CD4-positive, CD25-positive, alpha-beta regulatory T cell (primary cell): ENCODE measurements at regions not wholly inside any gene's neighbourhood (a gene's known extent, or its start where the extent isn't known, plus 50 kb on each side); places are given as distances from the start of the nearest gene placed in this dataset.
"Not testable (repeated sequence)": the region's sequence is repeated elsewhere in the genome, so short reads cannot be mapped to it uniquely, and the experiment has no call there.

Source experiments
- ATAC-seq, 2 donors: fragments of 150-1000 bp; cut with Tn5 transposase; one replicate each; pipeline ENCODE4 v1.10.0; 2021; ENCODE audit warnings: low read depth in 2 of 2, moderate number of reproducible peaks in 2 of 2, moderate library complexity in 1 of 2
- DNase-seq, 3 donors: peaks; one replicate each; pipeline versions ENCODE4 v3.0.0 to v3.0.0-alpha.2; 2012 to 2022; ENCODE audit warnings: mixed read lengths in 1 of 3
- H3K27ac ChIP-seq: one replicate; pipeline ENCODE4 v1.7.0; 2013; ENCODE audit warnings: mild to moderate bottlenecking, low read length; ENCODE audit not compliant: insufficient read depth, poor library complexity, severe bottlenecking
- H3K27me3 ChIP-seq: one replicate; pipeline ENCODE4 v1.7.0; 2013; ENCODE audit warnings: low read length; ENCODE audit not compliant: control insufficient read depth, insufficient read depth
- H3K36me3 ChIP-seq: one replicate; pipeline ENCODE4 v1.7.0; 2013; ENCODE audit warnings: mild to moderate bottlenecking, low read length, moderate library complexity; ENCODE audit not compliant: control insufficient read depth, insufficient read depth
- H3K4me1 ChIP-seq: 2 replicates; pipeline ENCODE4 v1.7.0; 2013; ENCODE audit warnings: mild to moderate bottlenecking, low read length; ENCODE audit not compliant: insufficient read depth, control insufficient read depth, poor library complexity, severe bottlenecking
- H3K4me3 ChIP-seq: one replicate; pipeline ENCODE4 v1.7.0; 2013; ENCODE audit warnings: low read depth, mild to moderate bottlenecking, low read length, moderate library complexity
- H3K9me3 ChIP-seq, 2 experiments: 1 replicate in 1 of 2; 2 replicates in 1 of 2; pipeline ENCODE4 v1.7.0; 2013; ENCODE audit warnings: low read length in 2 of 2, mild to moderate bottlenecking in 1 of 2, moderate library complexity in 1 of 2; ENCODE audit not compliant: control insufficient read depth in 2 of 2
- H3K27ac Mint-ChIP-seq, 3 donors: one replicate each; pipeline ENCODE4 v1.8.0; 2020 to 2022; ENCODE audit warnings: mild to moderate bottlenecking in 3 of 3, mixed read lengths in 3 of 3, moderate library complexity in 2 of 3
- H3K27me3 Mint-ChIP-seq: one replicate; pipeline ENCODE4 v1.8.0; 2022; ENCODE audit warnings: mild to moderate bottlenecking, mixed read lengths
- H3K36me3 Mint-ChIP-seq: one replicate; pipeline ENCODE4 v1.8.0; 2020; ENCODE audit warnings: mixed read lengths
- H3K4me1 Mint-ChIP-seq, 4 donors: one replicate each; pipeline ENCODE4 v1.8.0; 2020 to 2022; ENCODE audit warnings: mixed read lengths in 4 of 4, mild to moderate bottlenecking in 1 of 4
- H3K4me3 Mint-ChIP-seq, 4 donors: one replicate each; pipeline ENCODE4 v1.8.0; 2020 to 2022; ENCODE audit warnings: mild to moderate bottlenecking in 4 of 4, mixed read lengths in 4 of 4, moderate library complexity in 3 of 4
- H3K9me3 Mint-ChIP-seq, 7 donors: one replicate each; pipeline ENCODE4 v1.8.0; 2020 to 2022; ENCODE audit warnings: mixed read lengths in 7 of 7, mild to moderate bottlenecking in 3 of 7, moderate library complexity in 2 of 7

- Mint-ChIP-seq H3K27ac (no peak overlapping the region), H3K9me3 (peaks cover 0 to 7% (median 0%) of the 10 kb centered on the region in 7 donors), H3K27me3 (peaks cover 18% of the 10 kb centered on the region), H3K4me3 (no peak overlapping the region), H3K4me1 (no peaks in the 10 kb centered on the region), H3K36me3 (no peaks in the 10 kb centered on the region)
- H3K4me3 ChIP-seq = no peak overlapping the region
- DNase-seq (no peak), ATAC-seq (no peak)
- no peak overlapping the region for H3K27ac ChIP-seq
- H3K36me3 ChIP-seq = no peaks in the 10 kb centered on the region
- no peaks in the 10 kb centered on the region for H3K9me3 ChIP-seq
- no peaks in the 10 kb centered on the region for H3K4me1 ChIP-seq
- H3K27me3 ChIP-seq = peaks cover 5% of the 10 kb centered on the region
These were observed 75.8 kb upstream of the PCAT7 start for GRCh38 chr9:94478755-94479730.

GRCh38 chr9:94479757-94480156 is 75.1 kb upstream of the PCAT7 start:
- H3K4me1 ChIP-seq = no peaks in the 10 kb centered on the region
- ATAC-seq (no peak), DNase-seq (no peak)
- Mint-ChIP-seq H3K9me3 (peaks cover 0 to 2% (median 0%) of the 10 kb centered on the region in 7 donors), H3K27ac (no peak overlapping the region), H3K36me3 (no peaks in the 10 kb centered on the region), H3K4me3 (no peak overlapping the region), H3K4me1 (no peaks in the 10 kb centered on the region), H3K27me3 (peaks cover 18% of the 10 kb centered on the region)
- H3K27ac ChIP-seq = no peak overlapping the region
- H3K4me3 ChIP-seq = no peak overlapping the region
- H3K27me3 ChIP-seq = peaks cover 5% of the 10 kb centered on the region
- H3K36me3 ChIP-seq = no peaks in the 10 kb centered on the region
- H3K9me3 ChIP-seq = no peaks in the 10 kb centered on the region

GRCh38 chr9:94480205-94480604 is 74.7 kb upstream of the PCAT7 start:
- Mint-ChIP-seq H3K9me3 (peaks cover 0 to 2% (median 0%) of the 10 kb centered on the region in 7 donors), H3K27me3 (peaks cover 14% of the 10 kb centered on the region), H3K27ac (no peak overlapping the region), H3K4me3 (no peak overlapping the region), H3K36me3 (no peaks in the 10 kb centered on the region), H3K4me1 (no peaks in the 10 kb centered on the region)
- ATAC-seq (no peak), DNase-seq (no peak)
- peaks cover 5% of the 10 kb centered on the region for H3K27me3 ChIP-seq
- H3K9me3 ChIP-seq = no peaks in the 10 kb centered on the region
- no peaks in the 10 kb centered on the region for H3K4me1 ChIP-seq
- H3K27ac ChIP-seq = no peak overlapping the region
- no peaks in the 10 kb centered on the region for H3K36me3 ChIP-seq
- no peak overlapping the region for H3K4me3 ChIP-seq

DNA sequence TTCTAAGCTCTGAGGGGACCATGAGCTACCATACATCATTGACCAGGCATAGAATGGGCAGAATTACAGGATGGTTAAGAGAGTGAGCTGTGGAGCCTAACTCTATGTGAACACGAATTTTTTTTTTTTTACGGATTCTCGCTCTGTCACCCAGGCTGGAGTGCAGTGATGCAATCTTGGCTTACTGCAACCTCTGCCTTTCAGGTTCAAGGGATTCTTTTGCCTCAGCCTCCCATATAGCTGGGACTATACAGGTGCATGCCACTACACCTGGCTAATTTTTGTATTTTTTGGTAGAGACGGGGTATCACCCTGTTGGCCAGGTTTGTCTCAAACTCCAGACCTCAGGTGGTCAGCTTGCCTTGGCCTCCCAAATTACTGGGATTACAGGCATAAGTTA is 72.8 kb upstream of the PCAT7 start:
- H3K27ac Mint-ChIP-seq = no peak overlapping the region
- H3K36me3 Mint-ChIP-seq = no peaks in the 10 kb centered on the region
- Histone ChIP-seq H3K27me3 (peaks cover 2% of the 10 kb centered on the region), H3K27ac (no peak overlapping the region), H3K36me3 (no peaks in the 10 kb centered on the region), H3K9me3 (no peaks in the 10 kb centered on the region), H3K4me3 (no peak overlapping the region), H3K4me1 (no peaks in the 10 kb centered on the region)
- H3K4me3 Mint-ChIP-seq = no peak overlapping the region
- ATAC-seq = no peak
- no peak for DNase-seq
- peaks cover 0 to 2% (median 0%) of the 10 kb centered on the region in 7 donors for H3K9me3 Mint-ChIP-seq
- no peaks in the 10 kb centered on the region for H3K4me1 Mint-ChIP-seq
- peaks cover 4% of the 10 kb centered on the region for H3K27me3 Mint-ChIP-seq

DNA sequence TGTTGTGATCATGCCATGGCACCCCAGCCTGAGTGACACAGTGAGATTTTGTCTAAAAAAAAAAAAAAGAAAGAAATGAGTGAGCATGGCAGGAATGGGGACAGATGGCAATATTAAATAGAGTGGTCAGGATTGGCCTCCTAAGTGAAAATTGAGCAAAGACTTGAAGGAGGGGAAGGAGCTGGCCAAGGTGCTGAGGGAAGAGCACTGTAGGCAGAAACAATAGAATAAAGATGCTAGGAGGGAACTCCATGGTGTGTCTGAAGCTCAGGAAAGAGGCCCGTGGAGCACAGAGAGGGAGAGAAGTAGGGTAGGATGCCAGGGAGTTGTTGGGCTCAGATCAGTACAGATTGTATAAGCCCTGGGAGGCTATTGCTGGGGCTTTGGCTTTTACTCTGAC is 64.4 kb upstream of the PCAT7 start:
- peaks cover 26% of the 10 kb centered on the region for H3K27me3 Mint-ChIP-seq

DNA sequence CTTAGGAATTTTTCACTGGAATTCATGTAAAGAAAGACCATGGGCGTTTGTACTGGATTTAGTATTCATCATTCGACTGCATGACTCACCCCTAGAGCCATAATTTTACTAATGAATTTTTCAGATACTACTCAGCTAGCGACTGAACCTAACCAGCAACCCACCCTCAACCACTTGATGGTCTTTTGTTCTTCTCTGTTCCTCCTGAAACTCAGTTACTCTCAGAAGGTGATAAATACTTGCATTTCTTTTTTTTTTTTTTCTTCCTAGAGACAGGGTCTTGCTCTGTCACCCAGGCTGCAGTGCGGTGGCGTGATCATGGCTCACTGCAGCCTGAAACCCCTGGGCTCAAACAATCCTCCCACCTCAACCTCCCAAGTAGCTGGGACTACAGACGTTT is 62.8 kb upstream of the PCAT7 start:
- not testable (repeated sequence) for H3K27ac ChIP-seq, H3K27me3 ChIP-seq, H3K4me3 Mint-ChIP-seq, H3K36me3 ChIP-seq, H3K9me3 Mint-ChIP-seq, DNase-seq, H3K4me1 Mint-ChIP-seq, H3K36me3 Mint-ChIP-seq, ATAC-seq, H3K4me1 ChIP-seq, H3K4me3 ChIP-seq, H3K9me3 ChIP-seq, H3K27ac Mint-ChIP-seq
- H3K27me3 Mint-ChIP-seq = peaks cover 26% of the 10 kb centered on the region

More for the DNA sequence above, 64.4 kb upstream of the PCAT7 start:
- Histone ChIP-seq H3K9me3 (no peaks in the 10 kb centered on the region), H3K4me1 (no peaks in the 10 kb centered on the region), H3K4me3 (no peak overlapping the region), H3K27me3 (no peaks in the 10 kb centered on the region), H3K27ac (no peak overlapping the region), H3K36me3 (no peaks in the 10 kb centered on the region)
- ATAC-seq = no peak
- Mint-ChIP-seq H3K4me3 (no peak overlapping the region), H3K27ac (no peak overlapping the region), H3K4me1 (no peaks in the 10 kb centered on the region), H3K9me3 (peaks cover 0 to 3% (median 0%) of the 10 kb centered on the region in 7 donors), H3K36me3 (no peaks in the 10 kb centered on the region)
- no peak for DNase-seq

- Histone ChIP-seq H3K4me1 (no peaks in the 10 kb centered on the region), H3K27me3 (peaks cover 2% of the 10 kb centered on the region), H3K4me3 (no peak overlapping the region), H3K36me3 (no peaks in the 10 kb centered on the region), H3K27ac (no peak overlapping the region), H3K9me3 (no peaks in the 10 kb centered on the region)
- Mint-ChIP-seq H3K4me1 (no peaks in the 10 kb centered on the region), H3K27ac (no peak overlapping the region), H3K4me3 (no peak overlapping the region), H3K36me3 (no peaks in the 10 kb centered on the region), H3K9me3 (peaks cover 0 to 1% (median 0%) of the 10 kb centered on the region in 7 donors), H3K27me3 (peaks cover 19% of the 10 kb centered on the region)
- ATAC-seq (no peak), DNase-seq (no peak)
These were observed 56.0 kb upstream of the PCAT7 start for GRCh38 chr9:94498801-94499453.
